Activated naive CD8-positive, alpha-beta T cell treated with anti-CD3 and anti-CD28 coated beads, Interleukin-2, amount 10 ng/mL, durations not matched to agents 7 days and 5 days (primary cell): ENCODE measurements at regions not wholly inside any gene's neighbourhood (a gene's known extent, or its start where the extent isn't known, plus 50 kb on each side); places are given as distances from the start of the nearest gene placed in this dataset.

Experiments
- ATAC-seq: fragments of 150-1000 bp; cut with Tn5 transposase; one replicate; pipeline ENCODE4 v1.10.0; 2021; ENCODE audit warnings: low read depth, moderate library complexity
- POLR2A ChIA-PET: fragments of 350-600 bp; sonication (Branson Sonifier 250); formaldehyde crosslinking; loops from one replicate; lab custom pipeline; 2021; ENCODE audit warnings: antibody characterized with exemption; lab: Charles Lee
- DNase-seq: peaks from one replicate; pipeline ENCODE4 v3.0.0; 2021
- H3K27ac Mint-ChIP-seq: one replicate; pipeline ENCODE4 v1.8.0; 2022; ENCODE audit warnings: mild to moderate bottlenecking, mixed read lengths
- H3K27me3 Mint-ChIP-seq: one replicate; pipeline ENCODE4 v1.8.0; 2022; ENCODE audit warnings: mild to moderate bottlenecking, moderate library complexity, mixed read lengths
- H3K36me3 Mint-ChIP-seq: one replicate; pipeline ENCODE4 v1.8.0; 2021; ENCODE audit warnings: mild to moderate bottlenecking, mixed read lengths
- H3K4me1 Mint-ChIP-seq: one replicate; pipeline ENCODE4 v1.8.0; 2021; ENCODE audit warnings: mixed read lengths
- H3K4me3 Mint-ChIP-seq: one replicate; pipeline ENCODE4 v1.8.0; 2022; ENCODE audit warnings: mild to moderate bottlenecking, moderate library complexity, mixed read lengths
- H3K9me3 Mint-ChIP-seq: one replicate; pipeline ENCODE4 v1.8.0; 2021; ENCODE audit warnings: mixed read lengths

GRCh38 chr2:51511002-51511401 lies 479.1 kb upstream of the NRXN1 start:
- Mint-ChIP-seq H3K9me3 (peaks cover 4% of the 10 kb centered on the region), H3K27me3 (no peaks in the 10 kb centered on the region), H3K36me3 (no peaks in the 10 kb centered on the region), H3K27ac (no peak overlapping the region), H3K4me3 (no peak overlapping the region), H3K4me1 (no peaks in the 10 kb centered on the region)
- no peak for ATAC-seq
- no peak for DNase-seq
- POLR2A ChIA-PET = no interaction called here

DNA sequence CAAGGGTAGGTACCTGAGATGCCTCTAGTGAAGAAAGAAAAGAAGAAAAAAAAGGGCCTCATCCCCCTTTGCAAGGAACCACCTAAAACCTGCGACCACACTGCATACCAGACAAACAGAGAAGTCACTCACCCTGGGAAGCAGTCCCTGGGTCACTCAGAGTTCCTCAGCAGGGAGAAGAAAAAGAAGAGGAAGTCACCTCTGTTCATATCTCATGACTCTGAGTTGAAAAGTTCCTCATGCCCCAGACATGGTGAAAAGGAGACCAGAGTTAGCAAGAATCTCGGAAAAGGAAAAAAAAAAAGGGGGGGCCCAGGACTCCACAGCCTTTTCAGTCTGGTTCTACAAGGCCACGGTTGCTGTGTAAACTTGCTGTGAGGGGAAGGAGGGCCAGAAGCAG lies 478.4 kb upstream of the NRXN1 start:
- no peaks in the 10 kb centered on the region for H3K36me3 Mint-ChIP-seq
- no peaks in the 10 kb centered on the region for H3K4me1 Mint-ChIP-seq
- no peaks in the 10 kb centered on the region for H3K27me3 Mint-ChIP-seq
- ATAC-seq (no peak), DNase-seq (no peak)
- no peak overlapping the region for H3K4me3 Mint-ChIP-seq
- POLR2A ChIA-PET = no interaction called here
- H3K27ac Mint-ChIP-seq = no peak overlapping the region
- peaks cover 4% of the 10 kb centered on the region for H3K9me3 Mint-ChIP-seq

DNA sequence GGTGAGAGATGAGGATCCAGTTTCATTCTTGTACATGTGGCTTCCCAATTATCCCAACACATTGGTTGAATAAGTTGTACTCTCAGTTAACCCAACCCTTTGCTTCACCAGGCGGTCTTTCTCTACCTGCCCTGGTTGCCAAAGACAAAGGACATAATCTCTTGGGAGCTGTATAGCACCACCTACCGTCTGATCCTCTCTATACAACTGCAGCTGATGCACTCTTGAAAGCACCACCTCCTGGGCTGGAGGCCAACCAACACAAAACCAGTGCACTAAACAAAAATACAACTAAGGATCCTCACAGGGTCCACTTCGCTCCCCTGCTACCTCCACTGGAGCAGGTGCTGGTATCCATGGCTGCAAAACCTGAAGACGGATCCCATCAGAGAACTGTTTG lies 473.6 kb upstream of the NRXN1 start:
- Mint-ChIP-seq H3K4me1 (no peaks in the 10 kb centered on the region), H3K4me3 (no peak overlapping the region), H3K27me3 (no peaks in the 10 kb centered on the region), H3K27ac (no peak overlapping the region), H3K36me3 (no peaks in the 10 kb centered on the region), H3K9me3 (peaks cover 2% of the 10 kb centered on the region)
- ATAC-seq = no peak
- POLR2A ChIA-PET = no interaction called here
- no peak for DNase-seq

DNA sequence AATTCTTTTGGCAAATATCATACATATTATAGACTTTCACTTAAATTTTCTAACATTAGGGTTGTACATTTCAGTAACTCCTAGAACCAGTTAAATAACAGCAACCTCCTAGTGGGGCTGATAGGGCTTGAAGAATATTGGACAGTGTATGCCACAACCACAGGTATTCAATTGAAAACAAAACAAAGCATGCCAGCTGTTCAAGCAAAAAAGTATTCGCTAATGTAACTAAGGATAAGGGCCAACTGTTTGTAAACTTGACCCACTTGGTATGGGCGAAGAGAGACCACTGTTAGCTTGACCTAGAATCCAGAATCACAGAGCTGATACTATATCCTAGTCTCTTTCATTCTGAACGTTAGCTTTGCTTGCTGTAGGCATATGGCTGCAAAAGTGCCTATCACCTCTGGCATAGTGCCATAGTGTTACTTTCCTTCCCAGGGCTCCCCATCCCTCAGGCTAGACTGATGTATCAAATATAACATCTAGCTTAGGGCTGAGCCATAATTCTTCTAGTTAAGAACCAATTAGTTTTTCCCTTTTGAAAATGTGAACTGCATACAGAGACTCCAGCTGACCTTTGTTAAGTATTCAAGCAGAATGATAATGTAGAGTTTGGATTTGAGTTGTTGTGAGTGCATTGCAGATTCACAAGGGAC lies 458.8 kb upstream of the NRXN1 start:
- H3K36me3 Mint-ChIP-seq = no peaks in the 10 kb centered on the region
- H3K4me1 Mint-ChIP-seq = no peaks in the 10 kb centered on the region
- no peak overlapping the region for H3K4me3 Mint-ChIP-seq
- peaks cover 7% of the 10 kb centered on the region for H3K9me3 Mint-ChIP-seq
- H3K27me3 Mint-ChIP-seq = no peaks in the 10 kb centered on the region
- ATAC-seq (no peak), DNase-seq (no peak)
- no peak overlapping the region for H3K27ac Mint-ChIP-seq
- POLR2A ChIA-PET = no interaction called here

GRCh38 chr2:51484605-51485004 lies 452.7 kb upstream of the NRXN1 start:
- Mint-ChIP-seq H3K27ac (no peak overlapping the region), H3K9me3 (peaks cover 6% of the 10 kb centered on the region)
- POLR2A ChIA-PET = no interaction called here

GRCh38 chr2:51483720-51484119 lies 451.8 kb upstream of the NRXN1 start:
- Mint-ChIP-seq H3K9me3 (peaks cover 6% of the 10 kb centered on the region), H3K4me1 (no peaks in the 10 kb centered on the region), H3K27me3 (no peaks in the 10 kb centered on the region), H3K4me3 (no peak overlapping the region), H3K36me3 (no peaks in the 10 kb centered on the region), H3K27ac (no peak overlapping the region)
- no peak for DNase-seq
- POLR2A ChIA-PET = no interaction called here
- ATAC-seq = no peak

More at GRCh38 chr2:51484605-51485004, 452.7 kb upstream of the NRXN1 start:
- ATAC-seq = no peak
- no peaks in the 10 kb centered on the region for H3K27me3 Mint-ChIP-seq
- no peak for DNase-seq
- H3K4me1 Mint-ChIP-seq = no peaks in the 10 kb centered on the region
- no peaks in the 10 kb centered on the region for H3K36me3 Mint-ChIP-seq
- no peak overlapping the region for H3K4me3 Mint-ChIP-seq

- ATAC-seq = no peak
- H3K36me3 Mint-ChIP-seq = no peaks in the 10 kb centered on the region
- DNase-seq = no peak
These were observed 440.9 kb upstream of the NRXN1 start for GRCh38 chr2:51472783-51473182.

DNA sequence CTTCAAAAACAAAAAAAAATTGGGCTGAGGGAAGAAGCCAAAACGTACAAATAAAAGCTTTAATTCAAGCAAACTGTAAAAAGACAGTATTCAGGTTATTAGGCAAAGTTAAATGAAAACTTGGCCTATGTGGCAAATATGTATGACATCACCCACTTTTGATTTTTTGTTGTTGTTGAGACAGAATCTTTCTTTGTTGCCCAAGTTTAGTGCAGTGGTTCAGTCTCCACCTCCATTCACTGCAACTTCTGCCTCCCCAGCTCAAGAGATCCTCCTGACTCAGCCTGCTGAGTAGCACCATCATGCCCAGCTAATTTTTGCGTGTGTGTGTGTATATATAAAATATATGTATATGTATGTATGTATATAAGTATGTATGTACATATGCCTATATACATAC lies 440.4 kb upstream of the NRXN1 start:
- H3K27ac Mint-ChIP-seq = no peak overlapping the region
- POLR2A ChIA-PET = no interaction called here

More at GRCh38 chr2:51472783-51473182, 440.9 kb upstream of the NRXN1 start:
- H3K4me1 Mint-ChIP-seq = no peaks in the 10 kb centered on the region
- no peaks in the 10 kb centered on the region for H3K27me3 Mint-ChIP-seq
- no peak overlapping the region for H3K27ac Mint-ChIP-seq
- peaks cover 2% of the 10 kb centered on the region for H3K9me3 Mint-ChIP-seq
- POLR2A ChIA-PET = no interaction called here
- H3K4me3 Mint-ChIP-seq = no peak overlapping the region

DNA sequence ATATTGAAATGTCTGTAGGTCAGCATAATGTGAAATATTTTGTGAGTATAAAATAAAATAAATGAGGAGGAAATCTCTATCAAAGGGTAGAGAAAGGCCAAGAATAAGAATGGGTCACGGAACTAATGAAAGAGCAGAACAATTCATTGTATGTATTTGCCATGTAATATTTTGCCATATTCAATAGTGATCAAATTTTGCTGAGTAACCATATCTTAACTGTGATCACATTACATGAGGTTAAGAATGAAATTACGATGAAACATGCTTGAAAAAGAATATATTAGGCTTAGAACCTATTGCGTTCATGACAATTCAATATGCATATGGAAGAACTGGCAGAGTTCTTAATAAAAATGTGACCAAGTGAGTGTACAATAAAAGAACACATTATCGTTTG lies 437.2 kb upstream of the NRXN1 start:
- no peak overlapping the region for H3K27ac Mint-ChIP-seq
- H3K4me1 Mint-ChIP-seq = no peaks in the 10 kb centered on the region
- ATAC-seq (no peak), DNase-seq (no peak)
- no peak overlapping the region for H3K4me3 Mint-ChIP-seq
- POLR2A ChIA-PET = no interaction called here
- no peaks in the 10 kb centered on the region for H3K27me3 Mint-ChIP-seq
- peaks cover 2% of the 10 kb centered on the region for H3K9me3 Mint-ChIP-seq
- no peaks in the 10 kb centered on the region for H3K36me3 Mint-ChIP-seq

More for the DNA sequence above, 440.4 kb upstream of the NRXN1 start:
- H3K4me1 Mint-ChIP-seq = no peaks in the 10 kb centered on the region
- ATAC-seq (no peak), DNase-seq (no peak)
- H3K4me3 Mint-ChIP-seq = no peak overlapping the region
- H3K27me3 Mint-ChIP-seq = no peaks in the 10 kb centered on the region
- no peaks in the 10 kb centered on the region for H3K36me3 Mint-ChIP-seq
- H3K9me3 Mint-ChIP-seq = peaks cover 2% of the 10 kb centered on the region

- no peak for DNase-seq
- no peak overlapping the region for H3K27ac Mint-ChIP-seq
- no peaks in the 10 kb centered on the region for H3K36me3 Mint-ChIP-seq
These were observed 433.4 kb upstream of the NRXN1 start for GRCh38 chr2:51465326-51465725.

DNA sequence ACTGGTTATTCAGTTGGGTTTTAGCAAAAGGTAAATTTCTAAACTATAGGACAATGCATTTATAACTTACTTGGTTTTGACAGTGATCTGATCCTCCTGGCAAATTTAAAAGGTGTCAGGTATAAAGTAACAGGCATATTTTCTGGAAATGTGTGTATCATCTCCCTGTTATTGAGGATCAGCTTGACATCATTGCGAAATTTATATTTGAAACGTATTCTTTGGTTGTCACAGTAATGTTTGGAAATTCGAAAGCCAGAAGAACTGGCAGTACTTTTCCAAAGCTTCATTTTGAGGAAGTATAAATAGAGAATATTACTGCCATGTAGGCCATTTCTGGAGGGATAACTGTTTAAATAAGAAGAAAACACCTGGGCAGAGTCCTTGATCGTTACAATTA lies 422.2 kb upstream of the NRXN1 start:
- Mint-ChIP-seq H3K4me3 (no peak overlapping the region), H3K27me3 (no peaks in the 10 kb centered on the region), H3K36me3 (no peaks in the 10 kb centered on the region), H3K9me3 (peaks cover 3% of the 10 kb centered on the region), H3K4me1 (no peaks in the 10 kb centered on the region), H3K27ac (no peak overlapping the region)
- DNase-seq (no peak), ATAC-seq (no peak)
- POLR2A ChIA-PET = no interaction called here

More at GRCh38 chr2:51465326-51465725, 433.4 kb upstream of the NRXN1 start:
- POLR2A ChIA-PET = no interaction called here
- no peaks in the 10 kb centered on the region for H3K27me3 Mint-ChIP-seq
- no peak overlapping the region for H3K4me3 Mint-ChIP-seq
- H3K9me3 Mint-ChIP-seq = peaks cover 5% of the 10 kb centered on the region
- H3K4me1 Mint-ChIP-seq = no peaks in the 10 kb centered on the region
- no peak for ATAC-seq

- no peak for DNase-seq
- POLR2A ChIA-PET = no interaction called here
- H3K4me1 Mint-ChIP-seq = no peaks in the 10 kb centered on the region
- peaks cover 5% of the 10 kb centered on the region for H3K9me3 Mint-ChIP-seq
- ATAC-seq = no peak
- H3K27me3 Mint-ChIP-seq = no peaks in the 10 kb centered on the region
- no peak overlapping the region for H3K4me3 Mint-ChIP-seq
- H3K27ac Mint-ChIP-seq = no peak overlapping the region
- no peaks in the 10 kb centered on the region for H3K36me3 Mint-ChIP-seq
These were observed 417.0 kb upstream of the NRXN1 start for GRCh38 chr2:51448911-51449310.

DNA sequence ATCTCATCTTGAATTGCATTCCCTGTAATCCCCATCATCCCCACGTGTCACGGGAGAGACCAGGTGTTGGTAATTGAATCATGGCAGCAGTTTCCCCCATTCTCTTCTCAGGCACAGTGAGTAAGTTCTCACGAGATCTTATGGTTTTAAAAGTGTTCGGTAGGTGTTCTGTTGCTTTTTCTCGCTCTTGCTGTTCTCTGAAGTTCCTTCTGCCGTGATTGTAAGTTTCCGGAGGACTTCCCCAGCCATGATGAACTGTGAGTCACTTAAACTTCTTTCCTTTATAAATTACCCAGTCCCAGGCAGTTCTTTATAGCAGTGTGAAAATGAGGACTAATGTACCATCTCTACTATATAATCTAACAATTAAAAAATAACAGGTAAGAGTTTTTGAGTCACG lies 409.9 kb upstream of the NRXN1 start:
- Mint-ChIP-seq H3K4me1 (no peaks in the 10 kb centered on the region), H3K9me3 (peaks cover 3% of the 10 kb centered on the region), H3K4me3 (no peak overlapping the region), H3K27ac (no peak overlapping the region), H3K36me3 (no peaks in the 10 kb centered on the region), H3K27me3 (no peaks in the 10 kb centered on the region)
- POLR2A ChIA-PET = no interaction called here
- no peak for DNase-seq
- ATAC-seq = no peak

GRCh38 chr2:51424418-51424817 lies 392.5 kb upstream of the NRXN1 start:
- Mint-ChIP-seq H3K36me3 (no peaks in the 10 kb centered on the region), H3K4me3 (no peak overlapping the region), H3K4me1 (no peaks in the 10 kb centered on the region), H3K27me3 (no peaks in the 10 kb centered on the region), H3K27ac (no peak overlapping the region), H3K9me3 (peaks cover 9% of the 10 kb centered on the region)
- no peak for DNase-seq
- POLR2A ChIA-PET = no interaction called here
- ATAC-seq = no peak

DNA sequence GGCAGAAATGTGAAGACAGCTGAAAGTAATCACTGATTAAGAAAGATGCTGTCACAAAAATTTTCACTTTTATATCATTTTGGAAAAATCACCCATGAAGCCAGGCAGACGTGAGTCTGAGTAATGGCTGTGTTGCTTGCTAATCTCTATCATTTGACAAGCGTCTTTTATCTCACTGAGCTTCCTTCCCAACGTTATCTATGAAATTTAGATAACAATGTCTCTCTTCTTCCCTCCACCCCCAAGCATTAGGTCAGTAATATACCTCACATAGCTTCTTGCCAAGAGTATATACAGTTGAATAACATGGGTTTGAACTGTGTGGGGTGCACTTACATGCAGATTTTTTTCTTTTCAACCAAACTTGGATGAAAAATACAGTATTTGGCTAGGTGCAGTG lies 388.6 kb upstream of the NRXN1 start:
- Mint-ChIP-seq H3K4me1 (no peaks in the 10 kb centered on the region), H3K27ac (no peak overlapping the region), H3K9me3 (no peaks in the 10 kb centered on the region), H3K4me3 (no peak overlapping the region), H3K36me3 (no peaks in the 10 kb centered on the region), H3K27me3 (no peaks in the 10 kb centered on the region)
- POLR2A ChIA-PET = no interaction called here
- no peak for ATAC-seq
- DNase-seq = no peak
